CD4-positive, alpha-beta T cell treated with Interleukin-6 at 100 ng/mL for 8 hours (primary cell): ENCODE measurements at regions not wholly inside any gene's neighbourhood (a gene's known extent, or its start where the extent isn't known, plus 50 kb on each side); places are given as distances from the start of the nearest gene placed in this dataset.

Experiments
- DNase-seq: peaks from one replicate; pipeline ENCODE4 v3.0.0-alpha.2; 2020; ENCODE audit warnings: mixed read lengths, low spot score

- DNase-seq: no peak
Observed at GRCh38 chr13:105353654-105354053, 1181.8 kb downstream of the EFNB2 start.

GRCh38 chr13:105349082-105349723 is 1186.3 kb downstream of the EFNB2 start:
- DNase-seq: no peak

GRCh38 chr13:105346141-105346775 is 1189.2 kb downstream of the EFNB2 start:
- DNase-seq: no peak

GRCh38 chr13:105345730-105346129 is 1189.7 kb downstream of the EFNB2 start:
- DNase-seq: no peak

DNA sequence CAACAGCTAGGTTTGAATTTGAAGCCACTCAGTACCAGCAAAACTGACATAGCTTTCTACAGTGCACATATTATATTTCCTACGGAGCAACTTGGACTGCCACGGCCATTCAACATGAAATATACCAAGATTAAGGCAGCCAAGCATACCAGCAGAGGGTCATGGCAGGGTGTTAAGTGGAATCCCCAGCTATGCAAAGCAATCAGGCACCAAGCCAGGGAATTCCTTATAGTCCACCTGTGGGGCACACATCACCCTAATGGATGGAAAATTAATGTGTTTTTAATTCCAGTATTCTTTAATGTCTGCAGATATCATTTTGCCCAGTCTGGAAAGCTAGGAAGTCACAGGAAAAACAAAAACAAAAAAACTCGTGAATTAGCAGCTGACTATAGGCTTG is 1190.3 kb downstream of the EFNB2 start:
- DNase-seq: no peak

DNA sequence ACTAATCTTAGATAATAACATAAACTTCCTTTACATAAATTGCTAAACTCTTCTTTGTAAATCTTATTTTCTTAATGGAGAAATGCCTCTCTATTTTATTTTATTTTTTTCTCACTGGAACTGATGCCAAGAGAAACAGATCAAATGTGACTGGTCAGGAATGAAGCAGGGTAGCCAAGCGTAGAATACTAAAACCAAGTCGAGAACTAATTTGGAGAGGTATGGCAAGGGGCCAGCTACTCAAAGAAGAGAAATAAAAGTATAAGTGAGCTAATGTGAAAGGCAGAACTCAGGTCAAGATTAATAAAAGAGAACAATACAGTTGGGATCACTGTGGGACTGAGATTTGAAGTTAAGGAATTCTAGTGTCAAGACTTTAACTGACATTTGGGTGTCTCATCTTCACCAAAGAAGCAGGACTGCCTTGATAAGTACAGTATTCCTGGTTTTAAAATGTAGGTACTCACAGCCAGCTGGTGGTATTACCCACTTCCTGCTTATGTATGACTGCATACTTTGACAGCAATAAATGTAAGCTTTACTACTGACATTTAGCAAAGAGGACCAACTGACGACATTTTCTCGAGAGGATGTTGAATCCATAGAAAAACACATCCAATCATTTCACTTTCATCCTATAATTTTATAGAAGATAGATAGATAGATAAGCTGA is 1192.2 kb downstream of the EFNB2 start:
- DNase-seq: no peak

DNA sequence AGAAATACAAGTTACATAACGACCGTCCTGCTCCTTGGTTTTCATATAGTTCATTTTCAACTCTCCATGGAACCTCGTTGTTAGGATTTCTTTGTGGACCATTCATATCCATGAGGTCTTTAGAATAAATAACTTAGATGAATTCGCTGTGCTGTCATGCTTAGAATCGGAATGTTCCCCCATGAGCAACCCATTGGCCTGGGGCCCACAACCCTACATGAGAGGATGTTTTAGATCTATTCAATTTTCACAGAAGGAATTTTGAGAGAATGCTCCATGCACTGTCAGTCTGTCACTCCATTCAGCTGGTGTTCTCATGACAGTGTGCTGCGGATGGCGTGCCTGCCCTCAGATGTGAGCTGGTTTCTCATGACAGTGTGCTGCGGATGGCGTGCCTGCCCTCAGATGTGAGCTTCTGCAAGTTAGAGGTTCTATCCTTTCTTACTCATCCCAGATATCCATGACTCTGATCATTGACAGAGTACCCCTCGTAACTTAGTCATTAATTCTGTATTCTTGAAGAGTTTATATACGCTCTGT is 1193.1 kb downstream of the EFNB2 start:
- DNase-seq: no peak

DNA sequence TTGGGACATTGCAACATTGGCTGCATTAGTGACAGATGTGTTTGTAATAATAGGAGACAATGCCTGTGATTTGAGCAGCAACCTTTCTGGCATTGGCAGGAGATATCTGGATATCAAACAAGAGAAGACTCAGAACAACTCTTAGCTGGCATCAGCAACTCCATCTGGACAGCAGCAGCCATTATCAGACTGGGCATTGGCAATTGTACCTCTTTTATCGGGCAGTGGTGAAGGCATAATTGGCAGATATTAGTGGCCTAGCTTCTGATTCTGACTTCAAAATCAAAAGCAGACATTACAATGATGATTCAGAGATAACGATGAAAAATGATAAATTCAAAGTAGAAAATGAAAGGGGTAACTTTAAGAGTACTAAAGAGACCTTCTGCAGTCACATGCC is 1193.7 kb downstream of the EFNB2 start:
- DNase-seq: no peak

- DNase-seq: no peak
Observed at GRCh38 chr13:105341256-105341655, 1194.2 kb downstream of the EFNB2 start.

- DNase-seq: no peak
Observed at GRCh38 chr13:105340061-105340606, 1195.3 kb downstream of the EFNB2 start.

DNA sequence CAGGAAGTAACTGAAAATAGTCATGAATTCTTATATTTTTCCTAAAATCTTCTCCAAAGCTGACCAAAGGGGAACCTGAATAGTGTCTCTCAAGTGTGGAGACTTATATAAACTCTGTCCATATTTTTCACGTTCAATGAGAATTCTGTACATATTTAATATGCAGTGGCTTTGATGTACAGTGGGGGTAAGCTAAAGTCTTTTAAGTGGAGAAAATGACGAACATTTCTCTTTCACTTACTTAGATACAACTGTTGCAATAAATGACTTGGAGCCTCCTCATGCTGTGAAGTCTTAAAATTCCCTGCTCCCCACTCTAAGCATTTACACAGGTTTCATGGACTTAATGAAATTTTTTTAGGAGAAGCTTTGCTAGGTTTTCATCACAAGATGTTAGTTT is 1196.7 kb downstream of the EFNB2 start:
- no peak for DNase-seq

DNA sequence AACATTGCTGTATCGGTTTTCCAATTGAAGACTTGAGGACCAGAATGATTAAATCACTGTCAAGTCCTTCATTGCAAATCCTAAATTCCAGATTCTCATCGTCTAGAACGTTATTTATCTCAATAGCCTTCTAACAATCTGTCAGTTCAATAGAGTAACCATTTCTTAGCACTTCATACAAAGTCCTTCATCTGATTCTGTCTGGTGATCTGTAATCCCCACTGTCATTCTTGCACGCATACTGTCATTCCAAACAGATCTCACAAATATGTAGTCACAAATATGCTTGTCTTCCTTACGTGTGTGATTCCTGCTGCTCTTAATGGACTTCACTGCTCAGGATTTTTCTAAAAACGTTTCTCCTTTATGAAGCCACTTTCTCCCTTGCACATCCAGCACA is 1197.5 kb downstream of the EFNB2 start:
- no peak for DNase-seq

DNA sequence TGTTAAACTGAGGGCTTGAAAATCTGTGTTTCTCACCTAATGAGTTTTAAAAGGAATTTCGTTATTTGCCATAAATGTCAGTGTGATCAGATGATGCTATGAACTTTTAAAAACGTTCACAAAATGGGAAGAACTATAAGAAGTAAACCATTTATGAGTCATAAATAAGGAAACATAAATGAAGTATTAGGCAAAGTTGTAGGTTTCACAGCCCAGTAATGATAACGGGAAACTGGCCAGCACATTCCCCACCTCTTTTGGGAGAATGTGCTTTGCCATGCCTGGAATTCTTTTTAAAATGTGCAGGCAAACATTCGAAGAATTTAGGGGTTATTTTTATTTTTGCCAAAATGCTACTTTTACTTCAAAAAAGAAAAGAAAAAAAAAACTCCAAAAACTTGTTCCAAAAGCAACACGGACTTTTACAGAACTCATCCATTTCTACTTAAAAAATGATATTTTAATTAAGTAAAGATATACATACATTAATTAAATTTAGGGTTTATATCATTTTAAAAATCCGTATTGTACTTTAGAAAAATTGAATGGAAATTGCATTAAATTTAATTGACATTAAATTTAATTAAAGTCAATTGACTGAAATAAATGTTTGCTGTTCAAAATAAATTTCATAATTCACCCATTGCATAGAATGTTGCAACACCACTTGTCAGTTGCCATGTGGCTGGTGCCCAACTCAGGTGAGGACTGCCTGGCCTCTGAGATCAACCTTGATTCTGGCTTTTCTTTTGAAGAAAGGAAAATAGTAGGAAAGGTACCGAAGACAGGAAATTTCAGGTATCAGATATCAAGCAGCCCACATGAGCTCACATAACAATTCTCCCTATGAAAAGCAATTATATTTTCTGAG is 1198.5 kb downstream of the EFNB2 start:
- no peak for DNase-seq

DNA sequence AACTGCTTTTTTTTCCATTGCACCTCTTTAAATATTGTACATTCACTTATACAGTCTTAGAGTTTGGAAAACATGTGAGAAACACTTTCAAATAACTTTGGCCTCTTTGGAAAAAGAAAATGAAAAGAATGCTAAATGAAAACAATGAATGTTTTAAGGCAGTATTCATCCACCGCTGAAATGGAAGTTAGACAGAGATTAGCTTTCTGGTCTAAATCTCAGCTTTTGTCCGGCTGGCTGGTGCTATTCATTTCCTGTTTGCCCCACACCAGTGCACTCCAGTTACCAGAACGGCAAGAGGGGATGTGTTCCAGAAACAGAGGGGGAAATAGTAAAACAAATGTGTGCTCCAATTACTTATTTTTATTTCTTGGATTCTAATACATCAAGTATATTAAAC is 1201.3 kb downstream of the EFNB2 start:
- no peak for DNase-seq

DNA sequence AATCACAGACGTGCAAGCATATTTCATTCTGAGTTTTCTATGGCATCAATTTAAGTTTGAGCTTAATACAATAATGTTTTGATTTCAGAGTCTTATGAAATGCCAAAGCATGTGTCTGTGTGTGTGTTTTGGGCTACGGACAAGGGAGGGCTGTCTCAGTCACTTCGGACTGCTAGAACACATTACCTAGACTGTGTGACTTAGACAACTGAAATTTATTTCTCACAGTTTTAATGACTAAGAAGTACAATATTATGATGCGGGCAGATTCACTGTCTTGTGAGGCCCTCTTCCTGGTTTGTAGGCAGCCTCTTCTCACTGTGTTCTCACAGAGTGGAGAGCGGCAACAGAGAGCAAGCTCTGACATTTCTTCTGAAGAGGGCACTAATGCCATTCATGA is 1202.0 kb downstream of the EFNB2 start:
- no peak for DNase-seq

DNA sequence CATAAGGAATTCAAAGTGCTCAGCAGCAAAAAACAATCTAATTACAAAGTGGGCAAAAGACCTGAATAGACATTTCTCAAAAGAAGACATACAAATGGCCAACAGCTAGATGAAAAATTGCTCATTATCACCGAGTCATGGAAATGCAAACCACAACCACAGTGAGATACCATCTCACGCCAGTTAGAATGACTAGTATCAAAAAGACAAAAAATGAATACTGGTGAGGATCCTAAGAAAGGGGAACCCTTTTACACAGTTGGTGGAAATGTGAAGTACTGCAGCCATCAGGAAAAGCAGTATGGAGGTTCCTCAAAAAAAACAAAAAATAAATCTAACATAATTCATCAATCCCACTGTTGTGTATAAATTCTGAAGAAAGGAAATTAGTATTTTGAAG is 1206.1 kb downstream of the EFNB2 start:
- no peak for DNase-seq

GRCh38 chr13:105328212-105328611 is 1207.2 kb downstream of the EFNB2 start:
- DNase-seq: no peak

DNA sequence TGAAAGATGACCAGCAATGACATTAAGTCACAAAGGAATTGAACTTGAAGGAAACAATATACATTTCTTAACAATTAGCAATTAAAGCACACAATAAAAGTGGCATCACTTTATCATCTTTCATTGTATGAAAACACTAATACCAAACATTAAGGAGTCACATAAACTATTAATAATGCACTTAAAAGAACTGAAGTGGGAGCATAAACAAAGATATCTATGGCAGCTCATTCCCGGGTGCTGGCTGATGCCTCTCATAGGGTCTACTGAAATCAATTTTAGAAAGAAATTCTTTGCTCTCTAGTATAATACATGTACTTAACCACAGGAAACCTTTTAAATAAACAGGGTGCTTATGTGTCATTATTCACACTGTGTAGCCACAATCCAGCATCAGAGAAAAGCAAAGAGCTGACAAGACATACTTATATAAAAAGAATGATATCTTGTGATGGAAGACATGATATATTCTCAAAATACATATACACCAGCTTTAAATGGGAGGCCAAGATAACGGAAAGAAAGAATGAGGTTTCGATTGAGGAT is 1207.8 kb downstream of the EFNB2 start:
- no peak for DNase-seq

DNA sequence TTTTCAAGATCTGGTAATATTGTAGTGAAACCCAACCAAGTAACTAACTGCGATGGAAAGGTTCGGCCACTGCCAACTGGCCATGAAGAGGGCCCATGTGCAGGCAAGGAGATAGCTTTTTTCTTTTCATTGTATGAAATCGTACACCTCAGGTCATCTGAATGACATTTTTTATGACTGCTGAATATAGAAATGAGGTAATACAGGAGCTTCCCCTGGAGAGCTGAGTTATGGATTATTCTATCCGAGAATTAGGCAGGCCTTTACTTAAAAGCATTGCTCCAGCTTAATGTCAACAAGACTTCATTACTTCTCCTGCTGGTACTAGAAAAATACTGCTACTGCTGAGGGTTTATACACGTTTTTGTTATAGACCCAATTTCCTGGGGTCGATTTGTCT is 1215.6 kb downstream of the EFNB2 start:
- DNase-seq: no peak

GRCh38 chr13:105316731-105317130 is 1218.7 kb downstream of the EFNB2 start:
- DNase-seq: no peak

DNA sequence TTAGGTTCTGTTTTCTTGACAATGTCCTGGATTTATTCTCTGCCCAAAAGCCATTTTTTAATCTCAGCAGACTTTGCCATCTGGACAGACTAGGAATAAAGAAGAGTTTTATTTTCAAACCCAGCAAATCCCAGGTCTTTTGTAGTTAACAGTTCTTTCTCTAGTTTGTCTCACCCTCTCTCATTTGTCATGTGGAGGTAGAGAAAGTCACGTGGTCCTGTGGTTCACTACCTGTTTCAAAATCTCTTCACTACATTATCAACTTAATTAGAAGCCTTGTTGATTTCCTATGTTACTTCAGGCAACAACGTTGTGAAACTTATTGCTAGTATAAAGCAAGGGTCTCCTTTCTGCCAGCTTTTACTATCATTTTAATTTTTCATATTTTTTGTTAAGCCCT is 1222.6 kb downstream of the EFNB2 start:
- no peak for DNase-seq

DNA sequence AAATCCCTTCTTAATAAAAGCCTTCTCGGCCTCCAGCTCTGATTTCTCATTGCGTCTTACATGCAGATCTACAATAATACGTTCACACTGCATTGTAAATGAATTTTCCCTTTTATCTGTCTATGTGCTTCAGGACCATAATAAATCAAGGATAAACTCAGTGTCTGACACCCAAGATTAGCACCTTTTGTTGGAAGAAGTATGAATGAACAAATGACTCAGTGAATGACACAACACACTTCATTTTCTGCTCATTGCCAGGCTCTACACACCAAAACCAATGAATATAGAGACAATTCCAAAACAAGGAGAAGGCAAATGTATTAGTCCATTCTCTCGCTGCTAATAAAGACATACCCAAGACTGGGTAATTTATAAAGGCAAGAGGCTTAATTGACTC is 1224.4 kb downstream of the EFNB2 start:
- no peak for DNase-seq
